ENCODE measurements at regions not wholly inside any gene's neighbourhood (a gene's known extent, or its start where the extent isn't known, plus 50 kb on each side); places are given as distances from the start of the nearest gene placed in this dataset.

- TF ChIP-seq CTCF (conservative IDR thresholded peaks at IDR 0.05; ENCODE audit: low read length) (no peak), EZH2phosphoT487 (IDR thresholded peaks at IDR 0.05; ENCODE audit: borderline replicate concordance) (no peak)
These were observed 366.9 kb upstream of the IRX2 start for GRCh38 chr5:3118340-3118739.

Measured in Loucy (cell line).